C4-2B (cell line): ENCODE measurements at regions not wholly inside any gene's neighbourhood (a gene's known extent, or its start where the extent isn't known, plus 50 kb on each side); places are given as distances from the start of the nearest gene placed in this dataset.

Source experiments
- H3K27ac ChIP-seq: fragments of 450-650 bp; 2 replicates; pipeline ENCODE4 v1.5.1; 2017
- ZFX ChIP-seq: fragments of 450-650 bp; IDR thresholded peaks from 2 replicates; pipeline ENCODE4 v1.6.1; 2017
- TF ChIP-seq, protein P1 (sequence below): fragments of 450-650 bp; conservative IDR thresholded peaks from 2 replicates; pipeline ENCODE4 v1.5.1; 2017; ENCODE audit warnings: mild to moderate bottlenecking

- TF ChIP-seq ZFX = no peak
- TF ChIP-seq, protein P1, sequence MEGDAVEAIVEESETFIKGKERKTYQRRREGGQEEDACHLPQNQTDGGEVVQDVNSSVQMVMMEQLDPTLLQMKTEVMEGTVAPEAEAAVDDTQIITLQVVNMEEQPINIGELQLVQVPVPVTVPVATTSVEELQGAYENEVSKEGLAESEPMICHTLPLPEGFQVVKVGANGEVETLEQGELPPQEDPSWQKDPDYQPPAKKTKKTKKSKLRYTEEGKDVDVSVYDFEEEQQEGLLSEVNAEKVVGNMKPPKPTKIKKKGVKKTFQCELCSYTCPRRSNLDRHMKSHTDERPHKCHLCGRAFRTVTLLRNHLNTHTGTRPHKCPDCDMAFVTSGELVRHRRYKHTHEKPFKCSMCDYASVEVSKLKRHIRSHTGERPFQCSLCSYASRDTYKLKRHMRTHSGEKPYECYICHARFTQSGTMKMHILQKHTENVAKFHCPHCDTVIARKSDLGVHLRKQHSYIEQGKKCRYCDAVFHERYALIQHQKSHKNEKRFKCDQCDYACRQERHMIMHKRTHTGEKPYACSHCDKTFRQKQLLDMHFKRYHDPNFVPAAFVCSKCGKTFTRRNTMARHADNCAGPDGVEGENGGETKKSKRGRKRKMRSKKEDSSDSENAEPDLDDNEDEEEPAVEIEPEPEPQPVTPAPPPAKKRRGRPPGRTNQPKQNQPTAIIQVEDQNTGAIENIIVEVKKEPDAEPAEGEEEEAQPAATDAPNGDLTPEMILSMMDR = no peak
- no peak overlapping the region for H3K27ac ChIP-seq
Measured at GRCh38 chr4:123291329-123291728, 105.3 kb upstream of the SPRY1 start.

- TF ChIP-seq, protein P1 = no peak
- TF ChIP-seq ZFX = no peak
- H3K27ac ChIP-seq = no peak overlapping the region
Measured at GRCh38 chr4:123297836-123298235, 98.8 kb upstream of the SPRY1 start.

GRCh38 chr4:123298261-123298660 lies 98.3 kb upstream of the SPRY1 start:
- H3K27ac ChIP-seq = no peak overlapping the region
- TF ChIP-seq, protein P1 = no peak
- TF ChIP-seq ZFX = no peak

DNA sequence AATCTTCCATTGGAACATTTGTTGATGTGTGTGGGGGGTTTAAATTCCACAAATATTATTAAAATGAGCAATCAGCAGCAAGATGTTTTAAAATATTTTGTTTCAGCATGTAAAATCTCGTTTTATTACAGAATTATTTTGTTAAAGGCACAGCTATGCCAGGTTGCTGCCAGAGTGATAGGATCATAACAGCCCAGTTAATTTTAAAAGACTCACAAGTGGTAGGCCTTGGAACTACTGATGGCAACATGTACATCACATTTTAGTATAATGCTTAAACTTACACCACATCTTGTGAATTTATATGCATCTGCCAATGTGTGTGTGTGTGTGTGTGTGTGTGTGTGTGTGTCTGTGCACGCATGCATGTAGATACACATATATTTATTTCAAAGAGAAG lies 97.8 kb upstream of the SPRY1 start:
- H3K27ac ChIP-seq = no peak overlapping the region
- TF ChIP-seq ZFX = no peak
- TF ChIP-seq, protein P1 = no peak

DNA sequence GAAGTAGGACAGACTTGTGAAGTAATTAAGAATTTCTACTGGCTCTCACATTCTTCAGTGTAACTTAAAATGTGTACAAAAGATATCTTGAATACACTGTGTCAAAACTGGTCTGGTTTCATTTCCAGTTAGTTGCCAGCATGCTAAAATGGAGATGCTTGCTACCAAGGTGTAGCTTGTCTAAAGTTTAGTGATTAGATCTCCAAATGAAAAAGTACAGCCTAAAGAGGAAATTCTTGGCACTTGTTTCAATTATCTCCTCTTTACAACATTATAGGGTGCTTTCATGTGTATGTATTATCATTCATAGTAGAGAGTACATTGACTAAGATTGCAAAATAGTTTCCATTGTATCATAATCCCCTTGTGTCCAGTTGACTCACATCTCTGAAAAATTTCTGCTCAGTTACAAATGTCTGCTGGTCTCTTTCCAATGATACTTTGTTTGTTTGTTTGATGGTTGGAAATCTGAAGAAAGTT lies 97.3 kb upstream of the SPRY1 start:
- H3K27ac ChIP-seq = no peak overlapping the region

DNA sequence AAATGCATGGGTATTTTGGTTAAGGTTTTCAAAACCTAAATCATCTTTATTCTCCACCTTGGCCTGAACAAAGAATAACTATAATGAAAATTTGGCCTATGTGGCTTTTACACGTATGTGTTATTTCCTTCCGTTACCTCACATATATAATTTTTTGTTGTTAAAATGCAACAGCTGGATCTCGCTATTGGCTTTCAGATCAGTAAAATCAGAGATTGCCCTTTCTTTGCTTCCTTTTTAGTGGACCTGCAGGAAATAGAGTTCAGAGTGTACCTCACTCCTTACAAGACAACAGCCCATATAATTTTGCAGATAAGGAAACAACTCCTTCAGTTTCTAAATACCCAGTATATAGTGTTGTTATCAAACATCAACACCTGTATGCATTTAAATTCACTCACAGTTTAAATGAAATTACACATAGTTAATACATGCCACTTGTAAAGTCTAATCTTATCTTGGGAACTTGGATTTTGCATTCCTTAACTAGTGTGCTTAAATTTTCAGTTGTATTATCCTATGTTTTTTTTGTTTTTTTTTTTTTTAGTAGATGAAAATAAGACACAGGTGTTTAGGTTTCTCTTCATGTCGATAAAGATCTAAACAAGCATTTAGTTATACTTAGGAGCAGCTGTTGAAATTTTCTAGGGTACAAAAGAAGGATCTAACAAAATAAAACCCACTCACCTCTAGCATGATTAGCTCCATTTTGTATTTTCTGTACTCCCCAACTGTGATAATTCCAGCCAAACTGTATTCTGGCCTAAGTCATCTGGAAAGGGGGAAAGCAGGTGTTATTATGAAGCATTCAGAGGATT lies 96.2 kb upstream of the SPRY1 start:
- no peak overlapping the region for H3K27ac ChIP-seq
- TF ChIP-seq ZFX = no peak
- TF ChIP-seq, protein P1 = no peak

More for the DNA sequence above, 97.3 kb upstream of the SPRY1 start:
- TF ChIP-seq, protein P1 = no peak

DNA sequence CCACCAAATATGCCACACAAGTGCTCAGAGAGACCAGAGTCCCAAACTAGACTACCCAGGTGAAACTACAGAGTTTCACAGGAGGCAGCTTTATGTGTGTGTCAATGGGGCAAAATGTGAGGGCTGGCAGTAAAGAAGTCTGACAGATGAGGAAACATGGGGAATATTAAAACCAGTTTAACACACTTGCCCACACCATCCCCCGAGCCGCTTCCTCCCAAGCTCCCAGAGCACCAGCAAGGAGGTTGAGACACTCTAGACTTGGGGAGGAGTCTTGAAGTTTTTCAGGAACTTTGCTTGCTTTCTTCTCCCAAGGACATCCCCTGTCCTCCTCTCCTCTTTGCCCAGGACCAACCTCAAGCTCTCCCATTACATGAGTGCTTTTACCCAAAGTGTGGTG lies 94.7 kb upstream of the SPRY1 start:
- H3K27ac ChIP-seq = no peak overlapping the region; the same call in 1 of the 2 replicates
- no peak for TF ChIP-seq ZFX
